Pulmonary artery endothelial cell (primary cell): ENCODE measurements at regions not wholly inside any gene's neighbourhood (a gene's known extent, or its start where the extent isn't known, plus 50 kb on each side); places are given as distances from the start of the nearest gene placed in this dataset.
A peak's percentile ranks its signal among the peaks of the same experiment; 100 is the strongest.

Experiments used
- DNase-seq: peaks from one replicate; pipeline ENCODE4 v3.0.0-alpha.2; 2011; ENCODE audit warnings: low read depth, low spot score

DNA sequence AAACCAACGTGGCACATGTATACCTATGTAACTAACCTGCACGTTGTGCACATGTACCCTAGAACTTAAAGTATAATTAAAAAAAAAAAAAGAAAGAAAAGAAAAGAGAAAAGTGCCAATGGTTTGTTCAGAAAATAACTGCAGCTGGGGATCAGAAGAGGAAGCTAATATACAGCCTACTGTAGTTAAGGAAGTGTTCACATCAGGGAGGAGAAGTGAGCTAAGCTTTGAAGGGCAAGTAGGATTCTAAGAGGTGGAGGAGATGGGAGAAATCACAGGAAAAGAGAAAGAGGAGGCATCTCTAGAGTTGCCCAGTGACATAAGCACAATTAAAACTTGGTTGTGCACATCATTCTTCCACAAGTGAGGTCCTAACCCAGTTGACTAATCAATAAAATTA lies 214.4 kb upstream of the DTNBP1 start:
- no peak for DNase-seq

- no peak for DNase-seq
These were observed 213.6 kb upstream of the DTNBP1 start for GRCh38 chr6:15876406-15876805.

GRCh38 chr6:15875797-15876196 lies 213.0 kb upstream of the DTNBP1 start:
- no peak for DNase-seq

GRCh38 chr6:15874821-15875220 lies 212.0 kb upstream of the DTNBP1 start:
- DNase-seq: no peak

DNA sequence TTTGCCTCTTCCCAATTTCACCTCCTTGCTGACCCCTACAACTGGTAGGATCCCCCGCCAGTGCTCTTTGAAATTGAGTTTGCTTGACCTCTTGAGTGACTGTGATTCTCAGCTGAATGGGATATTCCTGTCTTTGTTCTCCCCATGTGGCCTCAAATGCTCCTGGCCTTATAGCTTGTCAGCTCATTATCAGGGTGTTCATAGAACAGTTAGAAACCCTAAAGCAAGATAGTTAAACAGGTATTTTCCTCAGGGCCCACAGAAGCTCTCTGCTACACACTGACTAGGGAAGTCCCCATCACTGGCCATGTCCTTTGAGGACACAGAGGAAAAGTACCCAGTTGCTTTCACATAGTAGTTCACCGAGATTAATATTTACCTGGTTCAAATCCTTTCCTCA lies 211.5 kb upstream of the DTNBP1 start:
- no peak for DNase-seq

GRCh38 chr6:15872241-15873103 lies 209.6 kb upstream of the DTNBP1 start:
- DNase-seq: no peak

- DNase-seq: no peak
These were observed 208.4 kb upstream of the DTNBP1 start for GRCh38 chr6:15871276-15871675.

DNA sequence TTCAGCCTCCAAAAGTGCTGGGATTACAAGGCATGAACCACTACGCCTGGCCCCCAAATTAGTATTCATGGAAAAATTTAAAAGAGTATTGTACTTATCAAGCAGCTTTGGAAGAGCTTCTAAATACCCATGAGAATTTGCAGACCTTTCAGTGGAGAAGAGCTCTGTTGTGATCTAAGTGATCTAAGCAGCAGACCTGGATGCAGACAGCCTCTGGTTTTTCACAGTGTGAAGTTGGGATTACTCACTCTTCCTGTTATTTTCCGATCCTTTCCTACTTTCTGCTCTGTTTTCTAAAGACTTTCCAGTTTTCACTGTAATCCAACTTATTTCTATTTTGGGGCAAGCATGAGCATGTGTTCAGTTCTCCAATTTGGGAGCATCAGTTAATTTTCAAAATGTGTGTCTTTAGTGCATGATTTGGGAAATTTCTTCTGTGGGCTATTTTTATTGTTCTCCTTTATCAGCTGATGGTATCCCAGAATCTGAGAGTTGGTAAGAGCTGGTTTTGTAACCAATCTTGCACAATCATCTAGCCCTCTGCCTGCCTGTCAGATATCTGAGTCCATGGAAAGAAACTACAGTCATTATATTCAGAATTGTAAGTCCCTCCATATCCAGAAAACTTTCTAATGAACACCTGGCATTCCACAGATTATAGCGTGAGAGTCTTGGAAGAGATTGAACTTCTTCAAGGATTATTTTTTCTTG lies 207.7 kb upstream of the DTNBP1 start:
- peak; percentile 45 for DNase-seq

- no peak for DNase-seq
These were observed 201.9 kb upstream of the DTNBP1 start for GRCh38 chr6:15864708-15865062.

DNA sequence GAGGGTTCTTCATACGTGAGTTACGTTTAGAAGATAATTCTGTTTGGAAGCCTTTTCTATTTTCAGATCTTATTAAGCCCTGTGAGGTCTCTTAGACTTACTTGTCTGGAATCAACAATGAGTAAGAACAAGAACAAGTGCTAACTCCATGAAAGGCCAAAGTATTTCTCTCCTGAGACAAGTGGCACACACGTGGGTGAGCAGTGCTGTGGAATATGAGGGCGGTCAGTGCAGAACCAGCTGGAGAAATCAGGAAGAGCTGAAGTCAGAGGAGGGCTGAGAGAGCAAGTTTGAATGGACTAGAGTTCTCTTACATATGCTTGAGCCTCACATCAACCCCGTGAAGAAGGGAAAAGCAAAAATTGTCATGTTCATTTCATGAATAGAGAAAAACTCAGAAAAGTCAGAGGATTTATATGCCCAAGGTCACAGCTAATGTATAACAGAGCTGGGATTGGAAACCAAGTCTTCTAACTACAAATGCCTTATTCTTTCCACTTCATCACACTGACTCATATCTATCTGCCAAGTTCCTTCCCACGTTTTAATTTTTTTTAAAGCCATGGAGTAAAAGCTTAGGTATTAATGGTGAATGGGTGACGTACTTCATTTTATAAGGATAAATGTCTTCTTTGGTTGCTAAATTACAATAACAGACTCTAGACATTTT lies 201.3 kb upstream of the DTNBP1 start:
- DNase-seq: no peak

DNA sequence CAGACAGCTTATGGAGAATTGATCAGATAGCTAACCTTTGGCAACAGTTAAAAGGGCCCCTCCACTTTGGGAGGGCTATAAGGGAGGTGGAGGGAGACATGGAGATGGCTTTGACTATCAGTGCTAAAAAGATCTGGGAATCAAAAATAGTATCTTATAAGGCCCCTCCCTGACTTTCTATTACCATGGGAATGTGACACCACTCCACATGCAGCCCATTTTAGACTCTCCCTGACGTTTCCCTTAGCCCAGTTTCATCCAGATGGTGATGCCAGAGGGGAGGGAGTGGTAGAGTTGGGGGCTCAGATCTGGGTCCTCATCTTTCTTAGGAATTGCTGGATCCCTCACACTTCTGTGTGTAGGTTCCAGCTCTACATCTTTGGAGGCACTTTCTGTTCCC lies 200.0 kb upstream of the DTNBP1 start:
- DNase-seq: no peak

DNA sequence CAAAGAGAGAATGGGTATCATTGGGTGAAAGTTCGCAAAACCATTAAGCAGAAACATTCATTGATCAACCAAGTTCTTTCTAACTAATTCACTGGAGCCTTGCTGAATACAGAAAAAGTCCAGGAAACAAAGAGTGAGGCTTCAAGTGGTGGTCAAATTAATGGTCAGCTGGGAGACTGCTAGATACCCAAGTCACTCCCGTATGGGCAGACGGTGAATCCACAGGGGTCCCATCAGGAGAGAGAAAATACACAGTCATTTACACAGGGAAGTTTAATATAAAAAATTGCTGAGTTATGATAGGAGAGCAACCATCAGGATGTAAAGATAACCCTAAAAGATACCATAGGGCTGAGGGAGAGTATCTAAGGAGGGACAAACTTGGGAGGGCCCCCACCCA lies 198.7 kb upstream of the DTNBP1 start:
- no peak for DNase-seq

DNA sequence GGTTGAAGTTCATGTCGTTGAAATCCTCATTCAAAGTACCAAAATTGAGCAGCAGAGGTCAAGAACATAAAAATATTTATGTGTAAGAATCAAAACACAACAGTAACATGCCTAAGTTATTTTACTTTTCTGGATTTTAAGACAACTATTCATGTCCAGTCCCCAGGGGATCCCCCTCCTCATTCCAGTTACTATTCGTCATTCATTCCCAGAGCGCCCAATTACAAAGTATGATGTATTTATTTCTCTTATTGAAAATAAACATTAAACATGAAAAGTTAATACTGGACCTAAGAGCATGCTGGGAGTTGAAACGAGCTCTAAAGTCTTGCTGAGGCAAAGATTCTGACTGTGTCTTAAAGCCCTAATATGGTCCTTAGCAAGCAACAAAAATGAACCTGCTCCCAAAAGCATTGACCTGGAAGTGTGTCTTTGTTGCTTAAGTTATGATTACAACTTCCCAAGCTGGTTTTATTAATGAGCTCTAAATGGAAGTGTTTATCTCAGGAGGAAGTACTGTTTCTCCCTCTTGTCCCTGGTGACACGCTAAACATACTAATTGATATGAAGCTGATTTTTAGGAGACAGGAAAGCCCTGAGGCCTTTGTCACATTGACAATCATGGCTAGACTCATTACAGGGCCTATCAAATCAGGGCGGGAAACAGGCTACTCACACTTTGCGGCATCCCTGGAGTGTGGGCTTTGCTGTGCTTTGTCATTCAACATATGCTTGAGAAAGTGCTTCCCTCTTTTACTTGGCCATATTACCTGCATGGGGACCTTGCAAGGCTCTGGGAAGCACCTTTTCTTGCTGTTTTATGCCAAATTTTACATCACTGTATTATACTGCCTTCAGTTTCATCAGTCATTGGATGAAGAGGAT lies 192.2 kb upstream of the DTNBP1 start:
- DNase-seq: no peak

GRCh38 chr6:15854378-15854777 lies 191.6 kb upstream of the DTNBP1 start:
- no peak for DNase-seq

- DNase-seq: no peak
These were observed 190.4 kb upstream of the DTNBP1 start for GRCh38 chr6:15853259-15853658.

- DNase-seq: no peak
These were observed 189.5 kb upstream of the DTNBP1 start for GRCh38 chr6:15852289-15852688.

GRCh38 chr6:15849395-15849794 lies 186.6 kb upstream of the DTNBP1 start:
- no peak for DNase-seq

GRCh38 chr6:15845492-15845891 lies 182.7 kb upstream of the DTNBP1 start:
- DNase-seq: no peak

DNA sequence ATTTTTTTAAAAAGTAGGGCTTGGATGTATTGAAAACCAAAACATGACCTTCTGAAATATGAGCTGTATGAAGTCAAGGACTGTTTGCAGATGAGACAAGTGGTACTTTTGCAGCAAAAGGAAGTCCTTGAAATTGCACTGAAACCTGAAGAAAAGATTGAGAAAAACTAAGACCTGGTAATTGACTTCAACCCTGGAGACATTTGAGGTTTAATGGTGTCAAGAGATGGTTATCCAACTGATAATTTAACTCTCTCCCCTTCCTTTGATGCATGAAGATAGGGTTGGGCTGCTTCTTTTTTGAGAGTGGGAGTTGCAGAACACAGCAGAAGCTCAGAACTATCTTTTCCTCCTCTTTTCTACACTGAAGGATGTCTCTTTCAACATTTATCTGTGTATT lies 180.9 kb upstream of the DTNBP1 start:
- no peak for DNase-seq

DNA sequence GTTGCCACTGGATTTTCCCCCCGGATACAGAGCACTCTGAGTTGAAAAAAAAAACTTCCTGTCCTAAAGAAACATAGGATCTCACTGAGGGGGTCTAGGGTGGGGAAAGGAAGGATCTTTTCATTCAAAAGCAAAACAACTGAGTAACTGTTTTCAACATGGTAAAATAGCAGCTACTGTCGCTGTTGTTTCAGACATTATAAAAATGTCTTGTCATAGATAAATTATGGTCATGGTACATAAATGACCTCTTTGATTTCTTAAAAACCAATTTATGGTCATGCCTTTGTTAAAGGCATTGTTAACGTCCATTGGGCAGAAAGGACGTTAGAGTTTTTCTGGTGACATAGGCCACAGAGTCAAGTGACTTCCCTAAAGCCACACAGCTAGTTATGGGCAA lies 180.4 kb upstream of the DTNBP1 start:
- no peak for DNase-seq

DNA sequence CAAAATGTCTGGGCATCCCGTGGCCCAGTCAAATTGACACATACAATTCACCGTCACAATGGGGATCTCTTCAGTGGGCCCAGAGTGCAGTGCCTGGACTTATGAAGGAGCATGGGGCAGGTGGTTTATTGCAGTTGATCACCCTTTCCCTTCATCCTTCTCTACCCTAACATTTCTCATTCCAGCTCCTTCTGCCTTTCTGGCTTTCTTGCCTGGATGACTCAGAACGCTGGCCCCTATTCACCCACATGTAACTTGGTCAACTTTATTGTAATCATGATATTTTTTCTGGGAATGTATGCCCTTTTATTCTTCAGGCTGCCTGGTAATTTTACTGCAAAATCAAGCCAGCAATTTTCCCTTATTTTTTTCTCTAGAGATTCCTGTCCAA lies 179.9 kb upstream of the DTNBP1 start:
- no peak for DNase-seq
